GM12878 (cell line): ENCODE measurements at regions not wholly inside any gene's neighbourhood (a gene's known extent, or its start where the extent isn't known, plus 50 kb on each side); places are given as distances from the start of the nearest gene placed in this dataset.

Experiments used
- CBFB ChIP-seq: IDR thresholded peaks from 2 replicates; pipeline ENCODE4 v1.6.1; 2016; ENCODE audit warnings: antibody characterized with exemption, low read depth
- CBX5 ChIP-seq: sonication (generic); IDR thresholded peaks from 2 replicates; pipeline ENCODE4 v1.6.1; 2016; ENCODE audit warnings: low read depth, moderate library complexity, mild to moderate bottlenecking, inconsistent platforms
- CREM ChIP-seq: IDR thresholded peaks from 2 replicates; pipeline ENCODE4 v1.6.1; 2014; ENCODE audit warnings: antibody characterized with exemption, low read depth
- CTCF ChIP-seq, 3 experiments: IDR thresholded peaks in 2 of 3; conservative IDR thresholded peaks in 1 of 3; 2 replicates each; pipeline ENCODE4 v1.5.1; 2011; ENCODE audit warnings: low read depth in 3 of 3, low read length in 3 of 3, mild to moderate bottlenecking in 3 of 3, control low read depth in 2 of 3, moderate library complexity in 2 of 3, inconsistent platforms in 1 of 3, mixed read lengths in 1 of 3; ENCODE audit not compliant: control insufficient read depth in 2 of 3, insufficient read depth in 1 of 3; ENCODE audit errors: extremely low read depth in 1 of 3
- EGR1 ChIP-seq, 2 experiments: IDR thresholded peaks; 1 replicate in 1 of 2; 2 replicates in 1 of 2; pipeline ENCODE4 v1.6.1; 2011 to 2012; ENCODE audit warnings: low read depth in 2 of 2, low read length in 2 of 2, borderline replicate concordance in 1 of 2, mild to moderate bottlenecking in 1 of 2, moderate library complexity in 1 of 2
- MYC ChIP-seq: IDR thresholded peaks from 2 replicates; pipeline ENCODE4 v1.6.1; 2011; ENCODE audit warnings: mild to moderate bottlenecking, low read length, moderate library complexity, inconsistent platforms; ENCODE audit not compliant: insufficient read depth, insufficient replicate concordance, insufficient read length, severe bottlenecking
- POLR2A ChIP-seq: IDR thresholded peaks from 2 replicates; pipeline ENCODE4 v1.6.1; 2011; ENCODE audit warnings: low read depth, mild to moderate bottlenecking, low read length
- RAD21 ChIP-seq: IDR thresholded peaks from 2 replicates; pipeline ENCODE4 v1.6.1; 2011; ENCODE audit warnings: mild to moderate bottlenecking, low read depth, low read length, moderate library complexity; ENCODE audit not compliant: insufficient read depth
- RBBP5 ChIP-seq: fragments of 200-600 bp; sonication (generic); conservative IDR thresholded peaks from 2 replicates; pipeline ENCODE4 v1.6.1; 2016
- SMC3 ChIP-seq: IDR thresholded peaks from 2 replicates; pipeline ENCODE4 v1.6.1; 2011; ENCODE audit warnings: low read length, improper control_type of control experiment, borderline replicate concordance

- TF ChIP-seq CTCF (IDR thresholded peaks at IDR 0.05 in 2 of 3, conservative IDR thresholded peaks at IDR 0.05 in 1 of 3; ENCODE audit: control insufficient read depth in 2 of 3, extremely low read depth in 1 of 3, insufficient read depth in 1 of 3, low read depth in 3 of 3, low read length in 3 of 3) (no peak), SMC3 (no peak), RAD21 (no peak), POLR2A (no peak), EGR1 (IDR thresholded peaks at IDR 0.05; ENCODE audit: borderline replicate concordance in 1 of 2, low read depth in 2 of 2, low read length in 2 of 2) (no peak), MYC (no peak), RBBP5 (no peak), CBFB (no peak), CBX5 (no peak), CREM (no peak)
These were observed 384.9 kb downstream of the KCNRG start for GRCh38 chr13:50400035-50400726.
